WI38 (cell line): ENCODE measurements at regions not wholly inside any gene's neighbourhood (a gene's known extent, or its start where the extent isn't known, plus 50 kb on each side); places are given as distances from the start of the nearest gene placed in this dataset.

Source experiments
- H3K4me3 ChIP-seq: 2 replicates; pipeline ENCODE4 v1.5.1; 2011; ENCODE audit warnings: low read depth, mild to moderate bottlenecking, control low read depth, low read length
- TF ChIP-seq, protein P1 (sequence below): IDR thresholded peaks from 2 replicates; pipeline ENCODE4 v1.5.1; 2012; ENCODE audit warnings: low read depth, mild to moderate bottlenecking, control low read depth, low read length

DNA sequence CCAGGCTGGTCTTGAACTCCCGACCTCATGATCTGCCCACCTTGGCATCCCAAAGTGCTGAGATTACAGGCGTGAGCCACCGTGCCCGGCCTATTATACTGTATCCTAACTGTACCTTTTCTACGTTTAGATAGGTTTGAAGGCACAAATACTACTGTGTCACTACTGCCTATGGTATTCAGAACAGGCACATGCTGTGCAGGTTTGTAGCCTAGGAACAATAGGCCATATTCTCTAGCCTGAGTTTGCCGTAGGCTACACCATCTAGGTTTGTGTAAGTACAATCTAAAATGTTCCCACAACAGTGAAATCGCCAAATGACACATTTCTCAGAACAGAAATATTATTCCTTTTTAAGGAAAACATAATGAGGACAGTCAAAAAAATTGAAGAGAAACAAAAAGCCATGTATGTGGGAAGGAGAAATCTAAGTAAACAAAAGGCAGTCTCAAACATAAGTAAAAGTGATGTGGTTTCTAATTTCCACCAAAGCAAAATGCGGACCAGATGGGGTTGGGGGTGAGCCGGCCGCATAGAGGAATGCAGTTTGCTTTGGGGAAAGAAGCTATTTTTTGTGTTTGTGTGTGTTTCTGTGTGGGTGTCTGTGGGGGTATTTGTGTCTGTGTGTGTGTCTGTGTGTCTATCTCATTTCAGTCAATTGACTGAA lies 192.6 kb upstream of the SALL4 start:
- TF ChIP-seq, protein P1, sequence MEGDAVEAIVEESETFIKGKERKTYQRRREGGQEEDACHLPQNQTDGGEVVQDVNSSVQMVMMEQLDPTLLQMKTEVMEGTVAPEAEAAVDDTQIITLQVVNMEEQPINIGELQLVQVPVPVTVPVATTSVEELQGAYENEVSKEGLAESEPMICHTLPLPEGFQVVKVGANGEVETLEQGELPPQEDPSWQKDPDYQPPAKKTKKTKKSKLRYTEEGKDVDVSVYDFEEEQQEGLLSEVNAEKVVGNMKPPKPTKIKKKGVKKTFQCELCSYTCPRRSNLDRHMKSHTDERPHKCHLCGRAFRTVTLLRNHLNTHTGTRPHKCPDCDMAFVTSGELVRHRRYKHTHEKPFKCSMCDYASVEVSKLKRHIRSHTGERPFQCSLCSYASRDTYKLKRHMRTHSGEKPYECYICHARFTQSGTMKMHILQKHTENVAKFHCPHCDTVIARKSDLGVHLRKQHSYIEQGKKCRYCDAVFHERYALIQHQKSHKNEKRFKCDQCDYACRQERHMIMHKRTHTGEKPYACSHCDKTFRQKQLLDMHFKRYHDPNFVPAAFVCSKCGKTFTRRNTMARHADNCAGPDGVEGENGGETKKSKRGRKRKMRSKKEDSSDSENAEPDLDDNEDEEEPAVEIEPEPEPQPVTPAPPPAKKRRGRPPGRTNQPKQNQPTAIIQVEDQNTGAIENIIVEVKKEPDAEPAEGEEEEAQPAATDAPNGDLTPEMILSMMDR = no peak
- H3K4me3 ChIP-seq = no peak overlapping the region

DNA sequence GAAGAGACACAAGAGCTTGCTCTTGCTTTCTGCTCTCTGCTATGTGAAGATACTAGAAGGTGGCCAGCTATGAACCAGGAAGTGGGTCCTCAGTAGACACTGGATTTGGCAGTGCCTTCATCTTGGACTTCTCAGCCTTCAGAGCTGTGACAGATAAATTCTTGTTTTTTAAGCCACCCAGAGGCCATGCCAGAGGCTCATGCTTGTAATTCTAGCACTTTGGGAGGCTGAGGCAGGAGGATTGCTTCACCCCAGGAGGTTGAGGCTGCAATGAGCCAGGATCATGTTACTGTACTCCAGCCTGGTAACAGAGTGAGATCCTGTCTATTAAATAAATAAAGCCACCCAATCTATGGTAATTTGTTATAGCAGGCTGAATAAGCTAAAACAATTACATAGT lies 185.5 kb upstream of the SALL4 start:
- TF ChIP-seq, protein P1 = no peak
- no peak overlapping the region for H3K4me3 ChIP-seq

DNA sequence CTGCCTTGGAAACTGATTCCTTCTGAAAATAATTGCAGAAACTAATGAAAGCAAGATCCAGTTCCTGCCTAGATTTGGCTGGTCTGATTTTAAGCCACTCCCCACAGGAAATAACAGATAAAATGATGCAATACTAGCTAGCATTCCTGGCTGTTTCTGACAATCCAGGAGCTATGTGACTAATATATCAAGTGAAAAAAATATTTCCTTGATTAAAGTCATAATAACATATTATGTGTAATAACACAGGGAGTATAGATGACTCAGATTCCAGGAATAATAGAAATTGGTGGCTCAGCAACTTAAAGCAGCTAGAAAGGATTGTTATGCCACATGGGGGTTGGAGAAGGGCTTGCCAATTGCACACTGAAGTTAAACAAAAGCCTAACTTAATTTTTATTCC lies 182.7 kb upstream of the SALL4 start:
- TF ChIP-seq, protein P1 = no peak
- no peak overlapping the region for H3K4me3 ChIP-seq

DNA sequence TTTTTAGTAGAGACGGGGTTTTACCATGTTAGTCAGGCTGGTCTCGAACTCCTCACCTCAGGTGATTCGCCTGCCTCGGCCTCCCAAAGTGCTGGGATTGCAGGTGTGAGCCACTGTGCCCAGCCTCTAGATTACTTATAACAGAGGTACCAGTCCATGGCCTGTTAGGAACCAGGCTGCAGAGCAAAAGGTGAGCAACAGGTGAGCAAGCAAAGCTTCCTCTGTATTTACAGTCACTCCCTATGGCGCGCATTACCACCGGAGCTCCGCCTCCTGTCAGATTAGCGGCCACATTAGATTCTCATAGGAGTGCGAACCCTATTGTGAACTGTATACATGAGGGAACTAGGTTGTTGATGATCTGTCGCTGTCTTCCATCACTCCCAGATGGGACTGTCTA lies 178.0 kb upstream of the SALL4 start:
- TF ChIP-seq, protein P1 = no peak
- no peak overlapping the region for H3K4me3 ChIP-seq

DNA sequence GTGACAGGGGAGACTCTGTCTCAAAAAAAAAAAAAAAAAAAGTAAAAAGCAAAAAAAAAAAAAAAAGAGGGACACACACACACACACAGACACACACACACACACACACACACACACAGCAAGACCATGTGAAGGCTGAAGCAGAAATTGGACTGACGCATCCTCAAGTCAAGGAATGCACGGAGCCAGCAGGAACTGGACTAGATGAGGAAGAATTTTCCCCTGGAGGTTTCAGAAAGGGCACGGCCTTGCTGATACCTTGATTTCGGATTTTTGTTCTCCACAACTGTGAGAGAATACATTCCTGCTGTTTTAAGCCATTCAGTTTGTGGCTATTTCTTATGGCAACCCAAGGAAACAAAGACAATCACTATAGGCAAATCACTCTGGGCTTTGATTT lies 176.9 kb upstream of the SALL4 start:
- TF ChIP-seq, protein P1 = no peak
- H3K4me3 ChIP-seq = no peak overlapping the region

DNA sequence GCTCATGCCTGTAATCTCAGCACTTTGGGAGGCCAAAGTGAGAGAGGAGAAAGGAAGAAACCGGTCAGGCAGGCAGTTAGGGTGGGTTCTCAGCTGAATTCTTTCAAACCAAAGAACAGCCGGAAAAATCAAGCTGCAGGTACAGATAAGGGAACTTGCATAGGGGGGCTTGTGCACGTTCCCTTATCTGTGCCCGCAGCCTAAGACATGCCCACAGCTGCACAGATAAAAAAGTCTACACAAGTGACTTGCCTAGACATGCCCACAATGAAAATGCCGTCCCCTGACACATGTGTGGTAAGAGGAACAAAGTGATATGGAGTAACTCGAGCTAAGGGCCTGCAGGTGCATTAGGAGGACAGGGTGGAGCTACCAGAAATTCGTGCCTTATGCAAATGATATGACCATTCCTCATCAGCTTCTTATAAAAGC lies 175.8 kb upstream of the SALL4 start:
- H3K4me3 ChIP-seq = no peak overlapping the region
- TF ChIP-seq, protein P1 = no peak

DNA sequence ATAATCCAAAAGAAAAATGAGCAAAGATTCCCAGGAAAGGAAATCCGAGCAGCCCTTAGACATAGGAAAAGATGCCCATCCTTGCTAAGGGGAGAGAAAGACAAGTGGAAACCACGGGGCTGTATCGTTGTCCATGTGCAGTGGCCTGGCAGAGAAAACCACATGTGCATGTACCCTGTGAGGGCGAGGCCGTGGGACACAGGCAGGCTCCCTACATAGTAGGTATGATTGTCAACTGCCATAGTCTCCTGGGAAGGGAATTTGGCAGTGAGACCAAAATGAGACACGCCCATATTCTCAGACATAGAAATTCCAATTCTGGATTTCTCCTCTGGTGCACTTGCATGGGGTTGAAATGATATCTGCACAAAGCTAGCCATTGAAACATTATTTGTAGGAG lies 169.7 kb upstream of the SALL4 start:
- TF ChIP-seq, protein P1 = no peak
- H3K4me3 ChIP-seq = no peak overlapping the region
